NCI-H1105 treated with DMSO at 0.1 percent for 48 hours (cell line): ENCODE measurements at regions not wholly inside any gene's neighbourhood (a gene's known extent, or its start where the extent isn't known, plus 50 kb on each side); places are given as distances from the start of the nearest gene placed in this dataset.
A peak's percentile ranks its signal among the peaks of the same experiment; 100 is the strongest.

ENCODE experiments used
- DNase-seq: peaks from one replicate; lab custom pipeline; 2025; lab: John Stamatoyannopoulos, UW

DNA sequence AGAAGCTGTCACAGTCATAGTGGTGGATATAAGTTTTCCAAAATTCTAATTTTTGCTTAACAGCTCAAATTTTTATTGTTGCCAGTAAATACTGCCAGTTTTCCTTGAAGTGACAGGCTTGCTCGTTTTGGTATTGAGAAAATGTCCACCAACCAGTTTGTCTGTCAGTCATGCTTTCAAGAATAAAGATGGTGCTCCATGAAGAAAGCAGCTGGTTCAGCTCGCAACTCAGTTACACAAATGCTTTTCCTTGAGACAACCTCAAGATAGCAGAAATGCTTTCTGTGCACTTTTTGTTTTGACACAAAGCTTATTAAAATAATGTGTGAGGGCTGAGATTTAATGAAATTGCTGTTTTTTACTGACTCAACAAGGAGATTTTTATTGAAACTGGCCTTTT, 135.7 kb downstream of the LRRC70 start:
- no peak for DNase-seq

DNA sequence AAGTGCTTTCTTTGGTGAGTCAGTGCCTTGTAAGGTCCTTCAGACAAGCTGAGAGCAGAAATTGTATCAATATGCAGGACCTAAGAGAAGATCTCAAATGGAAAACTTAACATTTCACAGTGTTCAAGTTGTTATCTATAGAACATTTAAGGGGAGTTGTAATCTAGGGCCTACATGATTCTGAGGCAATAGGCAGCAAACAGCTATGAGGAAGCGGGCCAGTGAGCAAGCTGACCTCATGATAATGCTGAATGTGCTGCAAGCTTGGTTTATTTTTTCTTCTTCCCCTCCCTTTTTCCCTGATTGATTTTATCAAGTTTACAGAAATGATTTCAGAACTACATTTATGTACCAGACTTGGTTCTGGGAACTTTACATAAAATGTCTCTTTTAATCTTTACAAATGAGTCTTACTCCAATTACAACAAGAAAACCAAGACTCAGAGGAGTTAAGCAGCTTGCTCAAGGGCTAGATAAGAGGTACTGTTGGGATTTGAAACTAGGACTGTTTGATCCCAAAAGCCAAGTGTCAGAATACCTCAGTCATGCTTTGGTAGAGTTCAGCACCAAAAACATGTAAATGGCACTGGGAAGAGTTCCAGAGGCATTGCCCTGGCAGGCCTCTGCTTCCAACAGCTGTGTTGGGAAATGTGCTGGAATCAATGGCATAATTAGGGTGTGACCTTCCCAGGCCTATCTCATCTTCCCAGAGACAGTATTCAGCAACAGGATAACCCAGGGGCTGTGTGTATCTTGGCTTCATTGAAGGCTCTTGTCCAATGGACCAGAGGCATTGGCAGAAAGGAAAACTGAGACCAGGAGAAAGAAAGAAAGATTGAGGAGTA, 130.1 kb downstream of the LRRC70 start:
- DNase-seq, result no peak

DNA sequence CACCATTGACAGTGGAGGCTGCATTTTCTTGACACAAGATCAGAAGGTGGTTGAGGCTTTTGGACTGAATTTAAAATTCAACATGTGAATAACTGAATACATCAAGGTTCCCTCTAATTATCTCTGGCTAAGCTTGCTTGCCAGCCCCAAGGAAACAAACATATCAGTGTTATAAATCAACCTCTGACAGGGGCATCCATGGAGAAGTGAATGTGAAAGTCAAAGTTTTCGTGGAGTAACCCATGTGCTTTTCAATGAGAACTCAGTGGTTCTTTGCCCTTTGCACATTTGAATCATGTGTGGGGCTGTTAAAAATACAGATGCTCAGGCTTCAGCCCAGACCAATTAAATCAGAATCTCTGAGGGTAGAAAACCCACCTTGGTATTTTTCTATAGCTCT, 128.9 kb downstream of the LRRC70 start:
- no peak for DNase-seq

DNA sequence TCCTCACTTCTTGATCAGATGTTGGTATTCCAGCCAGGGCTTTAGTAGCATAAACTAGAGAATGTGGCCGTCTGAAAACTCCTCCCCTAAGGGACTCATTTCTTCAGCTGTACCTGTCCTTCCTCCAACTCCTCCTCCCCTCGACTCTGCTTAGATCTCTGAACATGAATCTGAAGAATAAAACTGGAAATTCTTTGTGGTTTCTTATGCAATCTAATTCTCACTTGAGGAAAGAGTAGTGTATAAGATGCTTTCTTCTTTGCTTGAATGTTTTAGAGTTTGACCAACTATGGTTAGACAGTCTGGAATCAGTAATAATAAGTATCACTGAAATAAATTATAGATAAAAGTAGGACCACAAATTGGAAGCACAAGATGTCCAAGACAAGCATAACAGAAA, 128.5 kb downstream of the LRRC70 start:
- no peak for DNase-seq

DNA sequence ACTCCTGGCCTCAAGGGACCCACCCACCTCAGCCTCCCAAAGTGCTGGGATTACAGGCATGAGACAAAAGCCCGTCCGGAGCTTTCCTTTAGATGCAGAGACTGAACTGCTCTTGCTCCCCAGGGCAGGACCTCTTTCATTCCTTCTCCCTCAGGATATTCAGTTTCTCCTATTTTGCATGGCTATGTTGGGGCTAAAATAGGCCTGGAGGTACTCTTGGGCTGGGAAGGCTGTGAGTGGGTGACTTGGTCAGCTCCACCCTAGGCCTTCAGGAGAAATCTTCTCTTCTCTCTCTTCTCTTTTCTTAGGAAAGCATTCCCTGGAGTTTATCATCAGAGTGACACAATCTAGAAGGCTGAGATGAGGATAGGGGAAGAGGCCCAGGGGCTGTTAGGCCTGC, 126.4 kb downstream of the LRRC70 start:
- no peak for DNase-seq

DNA sequence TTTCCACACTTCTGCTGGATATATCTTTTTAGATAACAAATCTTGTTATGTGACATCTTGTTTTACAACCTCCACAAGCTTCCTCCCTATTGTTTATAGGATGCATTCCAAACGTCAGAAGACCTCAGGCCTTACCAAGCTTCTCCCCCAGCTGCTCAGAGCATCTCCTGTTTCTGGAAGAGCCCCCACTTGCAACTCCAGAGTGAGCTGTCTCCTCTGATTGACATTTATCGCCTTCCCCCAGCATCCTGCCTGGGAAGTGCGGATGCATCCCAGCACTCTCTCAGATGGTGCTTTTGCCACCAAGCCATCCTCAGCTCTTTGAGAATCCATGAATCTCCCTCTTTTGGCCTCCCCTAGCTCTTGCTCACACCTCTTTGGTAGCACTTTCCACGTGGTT, 123.5 kb downstream of the LRRC70 start:
- no peak for DNase-seq

DNA sequence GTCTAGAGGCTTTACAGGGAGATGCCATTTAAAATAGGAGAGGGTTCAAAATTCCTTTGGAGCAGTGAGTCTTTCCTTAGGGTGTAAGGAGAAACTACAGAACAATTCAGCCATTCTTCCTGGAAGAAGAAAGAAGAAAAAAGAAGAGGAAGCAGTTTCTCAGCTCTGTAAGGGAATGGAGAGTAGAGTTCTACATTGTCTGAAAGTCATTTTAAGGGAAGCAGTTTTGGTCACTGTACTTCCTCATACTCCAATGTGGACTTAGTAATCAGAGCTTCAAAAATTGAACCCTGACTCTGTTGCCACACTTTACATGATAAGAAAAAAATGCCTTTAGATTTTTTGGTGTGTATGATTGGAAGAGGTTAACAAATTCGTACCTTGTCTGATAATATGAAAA, 122.4 kb downstream of the LRRC70 start:
- no peak for DNase-seq

DNA sequence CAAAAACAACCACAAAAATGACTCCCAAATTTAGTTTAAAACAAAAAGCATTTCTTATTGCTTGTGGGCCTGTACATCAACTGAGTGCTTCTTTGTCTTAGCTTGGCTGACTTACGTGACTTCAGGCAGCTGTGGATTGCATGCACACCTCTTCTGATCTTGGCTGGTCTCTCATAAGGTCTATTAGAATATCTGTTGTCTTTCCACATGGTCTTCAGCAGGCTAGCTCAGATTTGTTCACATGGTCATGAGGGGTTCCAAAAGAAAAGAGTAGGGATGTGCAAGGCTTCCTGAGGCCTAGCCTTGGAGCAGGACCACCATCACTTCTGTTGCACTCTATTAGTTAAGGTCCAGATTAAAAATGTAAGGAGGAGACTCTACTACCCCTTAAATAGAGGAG, 120.1 kb downstream of the LRRC70 start:
- DNase-seq, result no peak

DNA sequence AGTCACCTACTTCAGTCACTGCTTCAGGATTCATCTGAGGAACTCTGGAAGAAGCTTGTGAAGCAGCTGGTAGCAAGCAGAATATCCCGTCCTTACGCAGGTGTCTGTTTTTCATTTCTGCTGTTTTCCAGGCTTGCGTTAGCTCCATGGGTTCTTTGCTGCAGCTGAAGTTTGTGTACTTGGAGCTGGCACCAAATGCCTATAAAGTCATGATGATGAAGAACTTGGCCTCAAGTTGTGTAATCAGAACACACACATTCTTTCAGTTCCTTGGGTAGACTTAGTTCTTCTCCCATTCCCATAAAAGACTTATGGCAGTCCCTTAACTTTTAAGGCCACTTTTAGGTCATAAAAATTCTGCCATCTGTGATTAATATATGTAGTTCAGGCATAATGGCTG, 116.7 kb downstream of the LRRC70 start:
- DNase-seq, result no peak

DNA sequence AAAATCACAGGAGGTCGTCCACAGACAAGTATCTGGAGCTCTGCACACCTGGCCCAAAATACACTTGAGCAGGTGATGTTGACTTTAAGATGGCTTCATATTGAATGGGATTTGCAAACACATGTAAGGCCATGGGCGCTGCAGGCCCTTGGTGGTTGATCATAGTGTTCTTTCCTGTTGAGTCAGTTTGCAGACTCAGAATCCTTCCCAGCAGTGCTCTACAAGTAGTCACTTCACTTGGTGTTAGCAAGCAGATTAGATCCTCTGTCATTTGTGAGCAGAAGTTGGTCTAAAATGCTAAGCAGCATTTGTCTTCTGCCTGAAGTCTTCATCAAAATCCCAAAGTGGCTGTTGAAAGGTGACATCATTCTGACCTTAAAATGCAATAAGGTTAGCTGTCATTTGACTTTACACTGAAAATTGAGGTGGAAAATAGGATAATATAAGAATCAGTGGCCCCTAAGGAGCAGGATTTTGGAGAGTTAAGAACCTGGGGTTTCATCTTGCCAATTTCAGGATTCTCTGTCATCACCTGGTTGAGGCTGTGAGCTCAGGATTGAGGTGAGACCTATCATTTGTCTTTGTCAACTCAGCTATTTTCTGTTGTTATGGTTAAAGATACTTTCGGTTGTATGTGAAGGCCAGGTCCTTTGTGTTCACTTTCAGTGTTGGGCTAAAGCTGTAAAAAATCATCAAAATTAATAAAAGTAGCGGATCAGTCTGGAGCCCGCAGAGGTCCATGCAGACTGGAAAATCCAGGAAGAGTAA, 114.5 kb downstream of the LRRC70 start:
- peak; percentile 2 for DNase-seq

DNA sequence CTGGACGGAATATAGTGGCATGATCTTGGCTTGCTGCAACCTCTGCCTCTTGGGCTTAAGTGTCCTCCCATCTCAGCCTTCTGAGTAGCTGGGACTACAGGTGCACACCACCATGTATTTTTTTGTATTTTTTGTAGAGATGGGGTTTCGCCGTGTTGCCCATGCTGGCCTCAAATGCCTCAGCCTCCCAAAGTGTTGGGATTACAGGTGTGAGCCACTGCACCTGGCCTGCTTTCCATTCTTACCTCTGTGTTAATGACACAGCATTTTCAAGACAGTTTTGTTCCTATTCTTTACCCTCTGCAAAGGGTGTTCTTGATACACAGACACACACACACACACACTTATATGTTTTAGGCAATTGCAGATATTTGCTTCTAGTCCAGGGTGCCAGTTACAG, 113.3 kb downstream of the LRRC70 start:
- DNase-seq, result no peak

DNA sequence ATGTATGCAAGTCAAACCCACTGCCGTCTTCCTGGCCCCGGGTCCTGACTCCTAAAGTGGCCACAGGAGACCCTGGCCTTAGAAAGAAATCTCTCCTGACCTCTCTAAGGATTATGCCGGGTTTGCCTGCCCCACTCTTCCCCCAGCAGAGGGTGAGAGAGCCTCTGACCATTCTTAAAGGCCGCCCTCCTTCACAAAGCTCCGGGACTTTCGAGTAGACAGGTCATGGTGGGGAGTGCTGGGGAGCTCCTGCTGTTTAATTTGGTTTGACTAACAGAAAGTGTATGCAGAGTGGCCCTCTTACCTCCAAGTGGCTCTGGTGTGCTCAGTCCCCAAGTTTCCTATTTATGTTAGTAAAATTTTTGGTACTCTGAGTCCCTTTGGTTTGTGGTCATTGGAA, 111.8 kb downstream of the LRRC70 start:
- DNase-seq, result no peak

DNA sequence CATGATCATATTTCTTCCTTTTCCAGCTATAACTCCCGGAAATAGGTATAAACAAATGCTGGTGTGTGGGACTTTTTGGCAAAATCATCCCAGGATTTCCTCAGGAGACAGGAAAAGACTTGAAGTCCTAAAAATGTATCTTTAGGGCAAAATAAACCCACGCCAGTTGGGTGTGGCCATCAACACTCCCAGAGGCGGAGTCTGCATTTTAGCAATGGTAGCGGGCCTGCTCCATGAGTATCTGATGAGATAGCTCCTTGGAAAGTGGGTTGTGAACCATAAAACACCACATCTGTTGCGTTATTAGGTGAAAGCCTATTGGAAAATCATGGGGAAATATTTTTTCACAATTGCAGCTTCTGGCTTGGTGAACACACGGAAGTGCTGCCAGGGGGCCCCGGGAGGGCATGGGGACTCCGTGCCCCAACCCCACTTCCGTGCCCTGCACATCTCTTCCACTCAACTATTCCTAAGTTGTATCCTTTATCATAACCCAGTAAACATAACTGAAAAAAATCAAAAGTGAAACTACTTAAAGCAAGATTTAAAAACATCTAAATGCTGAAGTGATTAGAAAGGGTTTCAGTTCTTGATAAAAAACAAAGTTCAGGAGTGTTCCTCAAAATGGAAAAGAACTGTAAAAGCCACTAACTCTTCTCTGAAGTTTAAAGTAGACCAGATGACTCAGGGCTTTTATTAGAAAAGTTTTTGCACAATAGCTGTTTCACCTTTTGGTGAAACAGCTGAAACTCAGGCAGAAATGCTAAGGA, 111.2 kb downstream of the LRRC70 start:
- no peak for DNase-seq

DNA sequence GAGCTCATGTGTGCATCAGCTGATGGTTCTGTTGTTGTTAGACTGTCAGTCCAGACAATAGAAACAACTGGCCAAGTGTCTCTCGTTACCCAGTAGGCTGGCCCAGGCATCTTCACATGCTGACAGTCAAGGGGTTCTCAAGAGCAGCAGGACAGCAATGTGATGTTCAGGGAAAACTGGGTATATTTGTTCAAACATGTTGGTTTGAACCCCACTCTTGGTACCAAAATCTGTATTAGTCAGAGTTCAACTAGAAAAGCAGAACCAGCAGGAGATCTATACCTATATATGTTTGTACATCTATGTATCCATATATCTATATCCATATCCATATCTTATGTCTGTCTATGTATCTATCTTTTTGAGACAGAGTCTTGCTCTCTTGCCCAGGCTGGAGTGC, 108.1 kb downstream of the LRRC70 start:
- DNase-seq, result no peak

DNA sequence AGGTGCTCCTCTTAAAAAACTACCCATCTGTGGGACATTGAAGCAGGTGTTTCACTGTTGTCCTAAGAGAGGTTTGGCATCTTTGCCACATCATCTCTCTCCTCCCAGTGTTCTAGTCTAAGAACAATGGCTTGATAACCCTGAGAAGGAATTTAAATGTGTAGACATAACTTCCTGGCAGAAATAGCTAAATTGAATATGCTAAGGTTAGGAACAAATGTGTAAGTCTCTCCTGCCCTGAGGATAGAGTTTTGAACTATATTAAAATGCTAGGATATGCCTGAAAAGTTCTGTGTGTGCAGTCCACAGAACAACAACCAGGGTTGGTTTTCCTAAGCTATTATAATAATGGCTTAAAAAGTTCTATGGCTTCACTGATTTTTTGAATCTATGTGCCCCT, 106.6 kb downstream of the LRRC70 start:
- DNase-seq, result no peak

DNA sequence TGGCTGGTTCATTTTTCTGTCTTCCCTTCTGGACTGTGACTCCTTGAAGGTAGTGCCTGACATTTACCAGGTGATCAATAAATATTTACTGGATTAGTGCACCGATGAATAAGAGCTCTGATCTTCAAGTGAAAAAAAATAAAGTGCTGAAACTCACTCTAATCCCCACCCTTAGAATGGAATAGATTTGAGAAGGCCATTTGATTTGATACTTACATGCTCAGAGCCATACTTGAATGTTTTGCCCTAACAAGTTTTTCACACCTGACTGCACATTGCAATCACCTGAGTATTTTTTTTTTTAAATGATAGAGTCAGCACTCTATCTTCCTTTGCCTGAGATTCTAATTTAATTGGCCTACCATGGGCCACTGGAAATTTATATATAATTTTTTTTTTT, 105.7 kb downstream of the LRRC70 start:
- DNase-seq, result no peak

DNA sequence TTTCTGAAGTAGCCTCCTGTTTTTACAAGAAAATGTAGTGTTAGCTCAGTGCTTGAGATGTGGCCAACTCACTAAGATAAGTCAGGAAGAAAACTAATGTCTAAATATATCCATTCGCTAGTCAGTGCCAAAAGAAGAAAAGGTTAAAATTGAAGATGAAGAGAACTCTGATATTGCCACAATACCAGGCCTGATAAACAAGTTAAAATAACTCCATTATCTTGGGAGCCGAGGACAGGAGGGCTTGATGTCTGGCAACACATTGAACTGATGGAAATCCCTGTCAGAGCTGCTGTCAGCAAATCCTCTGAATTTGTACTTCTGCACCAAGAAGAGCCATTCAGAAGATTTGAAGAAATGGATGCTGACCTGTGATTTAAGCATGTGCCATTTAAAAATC, 103.4 kb downstream of the LRRC70 start:
- DNase-seq, result no peak

DNA sequence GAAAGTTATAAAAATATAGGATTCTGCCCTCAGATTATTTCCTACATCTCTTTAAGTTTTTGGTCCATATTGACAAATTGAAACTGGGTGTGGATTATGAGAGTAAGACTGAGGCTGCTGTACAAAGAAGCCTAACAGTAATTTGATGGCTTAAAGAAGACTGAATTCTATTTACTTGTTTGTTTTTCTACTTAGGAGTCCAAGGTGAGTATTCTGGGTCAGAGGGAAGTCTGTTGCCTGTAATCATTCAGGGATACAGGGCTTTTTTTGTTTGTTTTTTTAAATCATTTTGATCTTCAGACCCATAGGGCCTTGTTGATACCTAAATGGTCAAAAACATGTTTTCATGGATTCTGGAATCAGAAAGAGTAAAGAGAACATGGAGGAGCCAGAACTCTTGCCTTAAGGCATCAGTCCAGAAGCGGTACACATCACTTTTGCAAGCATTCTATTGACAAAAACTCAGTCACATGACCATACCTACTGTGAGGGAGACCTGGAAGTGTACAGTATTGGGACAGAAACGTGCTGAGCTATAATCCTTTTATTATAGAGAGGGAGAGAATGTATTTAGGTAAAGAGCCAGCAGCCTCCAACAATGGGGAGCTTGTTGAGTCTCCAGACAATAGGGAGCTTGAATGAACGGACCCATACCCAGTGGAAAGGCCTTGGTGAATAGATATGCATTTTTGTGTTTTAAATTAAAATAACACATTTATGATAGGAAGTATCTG, 102.7 kb downstream of the LRRC70 start:
- DNase-seq, result no peak

DNA sequence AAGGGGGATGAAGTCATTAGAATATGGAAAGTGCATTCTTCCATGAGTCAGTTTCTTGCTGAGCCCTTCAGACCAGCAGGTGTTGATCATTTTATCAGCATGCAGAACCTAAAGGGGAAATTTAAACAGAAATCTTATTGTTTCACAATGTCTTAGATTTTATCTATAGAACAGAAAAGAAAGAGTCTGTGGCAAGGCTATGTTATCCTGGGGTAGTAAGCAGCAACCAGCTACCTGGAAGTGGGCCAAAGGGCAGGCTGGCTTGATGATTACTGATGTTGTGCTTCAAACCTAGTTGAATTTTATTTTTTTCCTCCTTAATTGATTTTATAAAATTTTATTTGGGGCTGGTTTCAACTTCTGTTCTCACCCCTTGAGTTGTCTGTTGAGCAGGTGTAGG, 101.5 kb downstream of the LRRC70 start:
- no peak for DNase-seq
